GF-D8 (cell line): ENCODE measurements at regions not wholly inside any gene's neighbourhood (a gene's known extent, or its start where the extent isn't known, plus 50 kb on each side); places are given as distances from the start of the nearest gene placed in this dataset.

Experiments
- DNase-seq: peaks from one replicate; lab custom pipeline; 2025; lab: John Stamatoyannopoulos, UW

DNA sequence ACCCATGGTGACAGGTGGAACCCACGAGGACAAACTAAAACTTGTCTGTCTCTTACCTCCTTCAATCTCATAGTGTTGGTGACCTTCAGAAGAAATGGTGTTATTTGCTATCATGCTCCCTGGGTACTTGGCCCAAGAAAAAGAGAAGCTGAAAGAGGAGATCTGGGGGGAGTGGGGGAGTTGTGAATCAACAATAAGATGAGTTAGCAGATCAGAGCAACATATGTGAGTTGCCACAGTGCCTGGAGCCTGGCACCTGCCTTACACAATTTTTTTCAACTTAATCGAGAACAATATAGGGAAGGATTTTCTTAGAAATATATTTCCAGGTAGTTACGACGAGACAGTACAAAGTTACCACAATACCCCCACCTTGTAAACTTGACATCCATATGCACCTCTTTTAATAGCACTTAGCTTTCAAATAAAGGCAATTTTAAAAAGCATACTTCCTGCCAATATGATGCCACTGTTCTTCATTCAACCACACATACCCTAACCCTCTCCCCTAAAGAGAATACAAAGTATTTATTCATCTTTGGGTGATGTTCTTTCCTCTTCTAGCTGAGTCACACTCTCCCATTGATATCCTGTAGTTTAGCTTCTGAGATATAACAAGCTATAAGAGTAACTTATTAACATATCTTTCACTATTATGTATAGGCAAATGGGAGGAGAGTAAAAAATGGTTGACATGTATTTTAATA lies 424.1 kb upstream of the OR4E1 start:
- peak; percentile 35 for DNase-seq

DNA sequence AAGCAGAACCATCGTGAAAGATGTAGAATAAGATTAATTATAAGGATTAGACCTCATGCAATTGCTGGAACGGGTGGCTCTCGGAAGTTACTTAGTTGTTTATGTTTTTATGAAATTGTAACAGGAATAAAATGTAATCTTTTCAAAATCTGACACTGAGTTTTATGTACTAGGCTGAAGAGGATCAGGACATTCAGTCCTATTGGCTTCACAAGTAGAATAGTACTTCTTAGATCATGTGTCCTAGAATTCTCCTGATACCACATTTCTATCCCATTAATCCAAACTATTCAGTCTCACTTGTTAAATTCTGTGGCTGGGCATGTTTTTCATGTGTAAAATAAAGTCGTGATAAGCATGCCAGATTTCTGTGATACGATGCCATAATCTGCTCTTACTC lies 423.5 kb upstream of the OR4E1 start:
- DNase-seq = no peak

DNA sequence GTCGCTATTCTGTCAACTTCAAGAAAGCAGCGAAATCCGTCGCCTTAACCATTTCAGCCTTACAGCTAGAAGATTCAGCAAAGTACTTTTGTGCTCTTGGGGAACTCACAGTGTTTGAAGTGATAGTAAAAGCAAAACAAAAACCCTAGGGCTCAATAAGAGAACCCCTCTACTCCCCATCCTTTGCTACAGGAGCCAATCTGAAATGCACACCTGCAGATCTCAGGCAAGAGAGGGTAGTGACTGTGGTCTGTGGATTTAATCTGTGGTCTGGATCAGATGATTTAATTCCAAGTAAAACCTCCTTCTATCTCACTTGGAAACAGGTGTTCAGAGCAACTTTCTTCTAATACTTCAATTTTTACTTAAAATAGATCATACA lies 422.9 kb upstream of the OR4E1 start:
- no peak for DNase-seq

DNA sequence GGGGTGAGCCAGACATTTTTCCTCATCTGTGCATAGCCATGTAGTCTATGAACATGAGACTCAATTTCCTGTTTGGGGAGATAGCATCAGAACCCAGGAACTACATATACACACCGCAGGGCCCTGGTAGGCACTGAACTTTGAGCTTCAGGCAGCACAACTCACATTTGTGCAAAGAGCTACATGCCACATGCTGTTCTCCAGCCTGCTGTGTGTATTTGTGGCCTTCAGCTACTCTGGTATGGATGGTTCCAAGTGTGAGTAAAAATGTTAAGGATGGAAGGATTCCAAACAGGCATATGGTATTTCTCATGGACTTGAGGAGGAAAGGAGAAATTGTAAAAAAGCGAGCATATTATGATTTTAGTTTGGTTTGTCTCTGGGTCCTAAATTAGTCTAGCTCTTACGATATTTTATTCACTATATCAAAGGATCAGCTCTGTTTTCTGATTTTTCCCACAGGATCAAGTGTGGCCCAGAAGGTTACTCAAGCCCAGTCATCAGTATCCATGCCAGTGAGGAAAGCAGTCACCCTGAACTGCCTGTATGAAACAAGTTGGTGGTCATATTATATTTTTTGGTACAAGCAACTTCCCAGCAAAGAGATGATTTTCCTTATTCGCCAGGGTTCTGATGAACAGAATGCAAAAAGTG lies 422.4 kb upstream of the OR4E1 start:
- no peak for DNase-seq

DNA sequence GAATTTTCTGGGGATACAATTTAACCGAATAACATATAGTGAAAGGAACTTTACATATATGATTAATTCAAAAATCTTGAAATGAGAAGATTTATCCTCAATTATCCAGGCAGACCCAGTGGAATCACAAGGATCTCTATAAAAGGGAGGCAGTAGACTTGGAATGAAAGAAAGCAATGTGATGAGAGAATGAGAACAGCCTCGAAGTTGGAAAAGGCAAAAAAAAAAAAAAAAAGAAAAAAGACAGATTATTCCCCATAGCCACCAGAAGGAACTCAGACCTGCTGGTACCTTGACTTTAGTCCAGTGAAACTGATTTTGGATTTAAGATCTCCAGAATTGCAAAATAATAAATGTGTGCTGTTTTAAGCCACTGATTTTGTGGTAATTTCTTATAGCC lies 416.3 kb upstream of the OR4E1 start:
- DNase-seq = no peak

DNA sequence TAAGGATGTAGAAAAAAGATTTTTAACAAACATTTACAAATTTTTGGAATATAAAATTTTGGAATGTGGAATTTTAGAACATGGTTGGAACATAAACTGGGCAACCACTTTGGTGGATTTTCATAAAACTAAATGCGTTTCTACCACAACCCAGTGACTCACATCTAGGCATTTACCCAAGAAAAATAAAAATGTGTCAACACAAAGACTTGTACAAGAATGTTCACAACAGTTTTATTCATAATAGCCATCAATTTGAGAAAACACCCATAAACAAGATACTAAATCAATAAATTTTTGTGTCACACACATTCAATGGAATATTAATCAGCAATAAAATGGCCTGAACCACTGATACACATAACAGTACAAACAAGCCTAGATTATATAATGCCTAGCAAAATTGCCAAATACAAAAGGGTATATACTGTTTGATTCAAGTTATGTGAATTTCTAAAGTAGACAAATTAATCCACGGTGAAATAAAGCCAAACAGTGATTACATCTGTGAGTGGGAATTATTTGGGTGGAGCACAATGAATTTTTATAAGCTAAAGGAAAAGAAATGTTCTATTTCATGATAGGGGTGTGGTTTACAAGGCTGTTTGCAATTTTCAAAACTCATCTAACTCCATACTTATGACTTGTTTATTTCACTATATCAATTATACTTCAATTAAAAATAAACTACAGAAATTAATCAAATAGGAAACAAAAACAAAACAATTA lies 415.2 kb upstream of the OR4E1 start:
- DNase-seq = no peak

DNA sequence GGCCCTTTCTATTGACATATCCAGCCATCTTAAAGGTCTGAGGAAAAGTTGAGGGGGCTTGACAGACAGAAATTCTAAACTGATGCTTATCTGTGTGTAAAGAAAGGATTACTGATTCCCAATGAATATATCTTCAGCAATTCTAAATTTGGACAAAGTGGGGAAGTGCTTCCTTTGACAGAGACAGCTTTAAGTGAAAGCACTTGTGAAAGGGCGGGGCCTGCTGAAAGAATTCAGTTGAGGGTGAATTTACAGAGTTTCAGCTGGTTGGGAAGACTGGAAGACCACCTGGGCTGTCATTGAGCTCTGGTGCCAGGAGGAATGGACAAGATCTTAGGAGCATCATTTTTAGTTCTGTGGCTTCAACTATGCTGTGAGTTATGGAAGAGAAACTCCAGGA lies 412.5 kb upstream of the OR4E1 start:
- no peak for DNase-seq

DNA sequence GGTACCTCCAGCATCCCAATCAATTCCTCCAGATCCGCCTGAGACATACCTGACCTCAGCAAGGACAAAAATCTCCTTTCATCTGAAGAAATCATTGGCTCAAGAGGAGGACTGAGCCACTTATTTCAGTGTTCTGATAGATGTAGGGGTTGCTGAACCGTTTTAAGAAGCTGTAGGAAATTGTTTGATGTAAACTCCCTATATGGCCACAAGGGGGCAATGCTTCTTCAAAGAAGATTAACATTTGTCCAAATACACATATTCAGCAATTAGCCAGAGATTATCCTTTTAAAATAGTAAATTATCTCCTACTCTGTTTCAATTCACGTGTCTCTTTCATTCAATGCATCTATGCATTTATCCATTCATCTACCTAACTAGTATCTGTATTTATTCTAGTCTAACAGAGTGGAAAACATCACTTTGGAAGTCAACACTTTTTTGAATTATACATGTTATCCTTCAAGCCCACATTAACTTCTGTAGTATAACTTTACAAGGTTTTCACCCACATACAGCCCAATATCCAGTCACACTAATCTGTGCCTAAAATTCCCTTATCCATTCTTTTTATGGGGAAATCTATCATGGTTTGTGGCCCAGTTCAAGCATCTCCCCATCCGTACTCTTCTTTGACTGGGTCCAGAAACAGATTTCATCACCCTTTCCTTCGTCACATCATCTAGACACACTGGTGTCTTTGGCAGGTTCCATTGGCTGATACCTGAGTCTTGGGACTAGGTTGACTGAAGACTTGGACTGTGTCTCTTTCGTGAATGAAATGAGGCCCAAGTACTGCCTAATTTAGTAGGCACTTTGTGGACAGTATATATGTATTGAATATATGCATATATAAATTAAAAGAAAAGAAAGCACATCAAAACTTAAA lies 411.0 kb upstream of the OR4E1 start:
- no peak for DNase-seq

DNA sequence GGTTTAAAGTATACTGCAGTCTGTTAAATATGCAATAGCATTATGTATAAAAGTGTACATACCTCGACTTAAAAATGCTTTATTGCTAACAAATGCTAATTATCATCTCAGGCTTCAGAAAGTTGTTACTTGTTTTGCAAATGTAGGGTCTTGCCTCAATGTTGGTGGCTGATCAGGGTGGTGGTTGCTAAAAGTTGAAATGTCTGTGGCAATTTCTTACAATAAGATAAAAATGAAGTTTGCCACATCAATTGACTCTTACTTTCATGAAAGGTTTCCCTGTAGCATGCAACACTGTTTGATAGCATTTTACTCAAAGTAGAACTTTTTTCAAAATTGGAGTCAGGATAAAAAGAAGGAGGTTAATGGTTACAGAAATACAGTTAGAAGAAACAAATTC lies 407.7 kb upstream of the OR4E1 start:
- DNase-seq = no peak

DNA sequence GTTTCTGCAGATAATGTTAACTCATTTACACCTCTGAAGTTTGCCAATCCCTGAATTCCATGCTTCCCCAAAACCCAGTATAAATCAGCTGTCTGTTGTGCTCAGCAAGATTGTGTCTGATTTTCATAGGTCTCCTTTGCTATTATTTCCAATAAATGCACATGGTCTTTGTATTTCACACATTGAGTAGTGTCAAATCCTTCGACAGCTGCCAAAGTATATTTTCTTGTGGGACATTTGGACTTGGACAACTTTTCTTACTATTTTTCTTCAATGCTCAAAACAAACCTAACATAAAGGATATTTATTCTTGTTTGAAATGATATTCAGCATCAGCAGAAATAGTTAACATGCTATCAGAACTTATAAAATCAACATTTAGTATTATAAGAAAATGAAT lies 406.1 kb upstream of the OR4E1 start:
- no peak for DNase-seq

DNA sequence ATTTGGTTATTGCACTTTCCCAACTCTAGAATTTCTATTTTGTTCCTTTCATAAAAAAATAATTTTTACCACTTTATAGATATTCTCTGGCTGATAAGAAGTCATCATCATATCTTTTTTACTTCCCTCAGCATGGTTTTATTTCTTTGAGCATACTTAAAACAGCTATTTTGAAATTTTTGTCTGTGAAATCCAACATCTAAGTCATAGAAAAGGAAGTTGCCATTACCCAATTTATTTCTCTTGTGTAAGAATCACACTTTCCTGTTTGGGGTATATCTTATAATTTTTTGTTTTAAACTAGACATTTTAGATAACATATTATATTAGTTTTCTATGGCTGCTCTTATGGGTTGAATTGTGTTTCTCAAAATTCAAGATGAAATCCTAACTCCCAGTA lies 400.2 kb upstream of the OR4E1 start:
- DNase-seq = no peak

DNA sequence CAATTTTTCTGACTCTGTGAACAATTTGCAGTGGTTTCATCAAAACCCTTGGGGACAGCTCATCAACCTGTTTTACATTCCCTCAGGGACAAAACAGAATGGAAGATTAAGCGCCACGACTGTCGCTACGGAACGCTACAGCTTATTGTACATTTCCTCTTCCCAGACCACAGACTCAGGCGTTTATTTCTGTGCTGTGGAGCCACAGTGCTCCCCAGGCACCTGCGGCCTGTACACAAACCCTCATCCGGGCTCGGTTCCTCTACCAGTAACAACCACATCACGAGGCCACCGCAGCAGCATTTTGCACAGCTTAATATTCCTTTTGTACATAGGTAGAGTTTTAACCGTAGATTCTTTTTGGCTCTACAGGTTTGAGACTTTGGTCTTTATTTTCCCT lies 397.4 kb upstream of the OR4E1 start:
- peak; percentile 49 for DNase-seq

DNA sequence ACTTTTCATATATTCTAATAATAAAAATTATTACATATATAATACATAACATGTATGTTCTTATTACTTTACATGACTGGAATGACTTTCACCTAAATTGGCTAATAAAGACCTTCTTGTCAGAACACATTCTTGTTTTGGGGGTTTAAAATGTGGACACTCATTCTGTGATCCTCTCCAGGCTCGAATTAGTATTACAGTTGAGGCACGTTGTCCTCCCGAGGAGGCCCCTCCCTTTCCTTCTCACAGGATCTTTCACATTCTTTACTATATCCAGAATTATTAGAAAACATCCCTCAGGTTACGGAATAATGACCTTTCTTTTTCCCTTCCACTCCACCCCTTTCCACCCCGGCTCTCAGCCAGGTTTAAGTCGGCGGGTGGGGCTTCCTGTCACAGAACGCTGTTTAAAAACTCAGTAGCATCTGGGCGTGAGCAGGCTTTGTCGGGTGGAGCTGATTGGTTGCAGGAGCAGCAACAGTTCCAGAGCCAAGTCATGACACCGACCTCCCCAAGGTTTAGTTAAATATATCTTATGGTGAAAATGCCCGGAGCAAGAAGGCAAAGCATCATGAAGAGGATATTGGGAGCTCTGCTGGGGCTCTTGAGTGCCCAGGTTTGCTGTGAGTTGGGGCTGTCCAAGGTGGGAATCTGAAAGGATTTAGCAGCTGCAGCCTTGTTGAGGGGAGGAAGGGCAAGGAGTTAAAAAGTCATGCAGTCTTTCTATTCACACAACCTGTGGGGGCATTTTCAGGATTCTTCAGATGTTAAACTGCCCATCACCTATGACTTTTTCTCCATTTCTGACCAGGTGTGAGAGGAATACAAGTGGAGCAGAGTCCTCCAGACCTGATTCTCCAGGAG lies 396.7 kb upstream of the OR4E1 start:
- no peak for DNase-seq

DNA sequence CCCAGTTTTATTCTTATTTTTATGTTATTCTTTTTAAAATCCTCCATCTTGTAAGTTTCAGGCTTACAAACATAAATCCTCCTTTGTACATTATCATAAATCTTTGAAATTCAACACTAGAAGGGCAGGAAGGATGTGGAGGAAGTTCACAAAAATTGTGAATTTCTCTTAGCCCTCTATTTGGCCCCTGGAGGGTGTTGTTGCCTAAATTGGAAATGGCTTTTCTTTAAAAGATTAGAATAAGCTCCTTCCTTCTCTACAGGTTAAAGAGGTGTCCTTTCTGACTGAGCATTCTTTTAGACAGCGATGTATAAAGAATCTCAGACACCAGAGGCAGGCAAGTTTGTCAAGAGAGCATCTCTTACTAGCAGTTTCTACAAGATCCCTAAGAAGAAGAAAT lies 391.7 kb upstream of the OR4E1 start:
- no peak for DNase-seq

DNA sequence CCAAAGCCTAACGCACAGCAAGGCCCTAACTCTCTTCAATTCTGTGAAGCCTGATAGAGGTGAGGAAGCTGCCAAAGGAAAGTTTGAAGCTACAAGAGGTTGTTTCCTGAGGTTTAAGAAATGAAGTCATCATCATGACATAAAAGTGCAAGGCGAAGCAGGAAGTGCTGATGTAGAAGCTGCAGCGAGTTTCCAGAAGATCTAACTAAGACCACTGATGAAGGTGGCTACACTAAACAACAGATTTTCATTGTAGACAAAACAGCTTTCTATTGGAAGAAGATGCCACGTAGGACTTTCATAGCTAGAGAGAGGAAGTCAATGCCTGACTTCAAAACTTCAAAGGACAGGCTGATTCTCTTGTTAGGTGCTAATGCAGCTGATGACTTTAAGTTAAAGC lies 385.6 kb upstream of the OR4E1 start:
- no peak for DNase-seq

DNA sequence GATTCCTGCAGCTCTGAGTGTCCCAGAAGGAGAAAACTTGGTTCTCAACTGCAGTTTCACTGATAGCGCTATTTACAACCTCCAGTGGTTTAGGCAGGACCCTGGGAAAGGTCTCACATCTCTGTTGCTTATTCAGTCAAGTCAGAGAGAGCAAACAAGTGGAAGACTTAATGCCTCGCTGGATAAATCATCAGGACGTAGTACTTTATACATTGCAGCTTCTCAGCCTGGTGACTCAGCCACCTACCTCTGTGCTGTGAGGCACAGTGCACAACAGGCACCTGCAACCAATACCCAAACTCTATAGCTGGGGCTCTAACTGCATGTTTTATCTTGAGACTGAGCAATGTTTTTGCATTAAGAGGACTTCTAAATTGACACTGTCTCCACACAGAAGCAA lies 379.2 kb upstream of the OR4E1 start:
- no peak for DNase-seq

DNA sequence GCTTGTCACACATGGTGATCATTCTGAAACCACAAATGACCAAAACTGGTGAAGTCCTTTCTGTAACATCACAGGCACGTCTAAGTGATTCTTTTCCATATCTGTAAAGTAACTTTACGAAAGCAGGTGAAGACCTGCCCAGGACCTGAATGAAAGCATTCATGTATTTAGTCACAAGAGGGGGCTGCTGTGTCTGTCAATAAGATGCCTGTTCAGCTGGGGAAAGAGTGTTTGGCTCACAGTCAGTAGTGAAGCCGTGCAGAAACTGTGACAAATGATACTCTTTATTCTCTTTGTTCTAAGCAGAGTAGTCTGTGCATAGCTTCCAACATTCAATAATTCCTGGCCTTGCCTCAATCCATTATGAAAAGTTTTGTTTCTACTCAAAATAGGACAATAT lies 373.5 kb upstream of the OR4E1 start:
- DNase-seq = no peak

DNA sequence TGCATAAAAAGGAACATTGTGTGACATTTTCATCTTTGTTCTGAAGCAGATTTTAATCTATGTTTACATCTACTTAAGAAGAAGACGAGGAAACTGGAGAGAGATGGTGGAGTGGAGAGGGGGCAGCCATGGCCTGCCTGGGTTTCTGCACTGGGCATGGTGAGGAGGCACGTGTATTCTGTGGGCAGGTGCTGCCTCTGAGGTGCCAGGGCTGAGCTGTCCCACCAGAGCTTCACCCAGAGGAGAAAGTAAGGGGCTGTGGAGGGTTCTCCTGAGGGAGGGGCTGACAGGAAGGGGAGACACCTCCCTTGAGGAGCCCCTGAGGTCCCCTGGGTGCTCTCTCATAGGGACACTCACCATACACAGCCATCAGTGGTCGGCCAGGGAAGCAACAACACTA lies 372.4 kb upstream of the OR4E1 start:
- no peak for DNase-seq

DNA sequence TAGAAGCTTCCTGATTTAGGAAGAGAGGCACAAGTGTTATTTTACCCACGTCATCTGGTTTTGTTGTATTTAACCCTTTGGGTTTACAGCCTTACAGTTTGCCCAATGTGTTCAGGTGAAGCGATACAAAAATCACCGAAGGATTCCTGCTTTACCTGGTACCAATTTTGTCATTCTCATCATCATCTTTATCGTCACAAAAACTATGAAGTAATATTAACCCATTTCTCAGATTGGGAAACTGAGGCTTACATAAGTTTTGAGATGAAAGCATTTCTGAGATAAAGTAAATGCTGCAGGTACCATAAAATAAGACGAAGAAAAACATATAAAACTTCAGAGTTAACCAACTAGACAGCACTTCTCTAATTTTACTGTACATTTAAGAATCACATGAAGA lies 370.6 kb upstream of the OR4E1 start:
- DNase-seq = no peak

DNA sequence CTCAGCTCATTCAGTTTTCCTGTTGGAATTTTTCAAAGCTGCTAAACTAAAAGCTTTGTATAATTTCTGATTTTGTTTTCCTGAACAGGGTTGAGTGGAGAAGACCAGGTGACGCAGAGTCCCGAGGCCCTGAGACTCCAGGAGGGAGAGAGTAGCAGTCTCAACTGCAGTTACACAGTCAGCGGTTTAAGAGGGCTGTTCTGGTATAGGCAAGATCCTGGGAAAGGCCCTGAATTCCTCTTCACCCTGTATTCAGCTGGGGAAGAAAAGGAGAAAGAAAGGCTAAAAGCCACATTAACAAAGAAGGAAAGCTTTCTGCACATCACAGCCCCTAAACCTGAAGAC lies 367.1 kb upstream of the OR4E1 start:
- no peak for DNase-seq

DNA sequence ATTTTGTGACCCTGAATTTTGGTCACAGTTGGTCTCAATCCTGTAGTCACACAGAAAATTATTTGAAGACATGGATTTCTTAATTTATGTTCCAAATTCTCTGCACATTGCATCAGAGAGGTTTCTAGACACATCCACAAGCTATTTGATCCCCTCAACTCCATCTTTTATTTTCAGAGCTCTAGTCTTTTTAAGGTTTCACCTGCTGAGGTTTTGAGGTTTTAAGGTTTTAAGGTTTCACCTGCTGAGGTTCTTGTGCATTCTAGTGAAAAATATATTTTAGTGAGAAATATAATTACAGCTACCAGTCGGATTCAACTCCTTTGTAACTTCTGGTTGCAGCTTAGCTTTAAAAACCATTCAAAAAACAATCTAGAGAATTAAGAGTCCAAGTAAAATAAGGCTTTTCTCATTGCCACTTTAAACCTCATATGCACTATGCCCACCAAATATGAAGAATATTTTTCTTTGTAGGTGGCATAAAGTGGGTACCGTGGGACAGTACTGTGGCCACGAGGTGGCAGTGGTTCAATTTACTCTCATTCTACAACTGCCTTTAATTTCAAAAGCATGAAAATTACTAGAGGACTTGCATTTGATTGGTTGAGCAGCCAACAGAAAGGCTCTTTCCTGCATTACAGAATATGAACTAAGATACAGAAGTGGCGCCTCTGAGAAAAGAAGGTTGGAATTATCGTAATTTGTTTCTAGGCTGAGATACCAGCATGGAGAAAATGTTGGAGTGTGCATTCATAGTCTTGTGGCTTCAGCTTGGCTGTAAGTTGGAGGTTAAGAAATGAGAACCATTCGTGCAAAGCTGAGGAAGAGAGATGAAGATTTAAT lies 366.5 kb upstream of the OR4E1 start:
- DNase-seq = no peak
